ENCODE measurements at regions not wholly inside any gene's neighbourhood (a gene's known extent, or its start where the extent isn't known, plus 50 kb on each side); places are given as distances from the start of the nearest gene placed in this dataset.

- no peak for ATAC-seq
- H3K9me3 Mint-ChIP-seq, result peaks cover 16% of the 10 kb centered on the region
Measured at GRCh38 chr15:96997538-96997937, 667.0 kb downstream of the NR2F2 start.

GRCh38 chr15:97009031-97009431, 678.5 kb downstream of the NR2F2 start:
- Mint-ChIP-seq H3K4me3 (no peak overlapping the region), H3K27me3 (ENCODE audit: low read depth) (peaks cover 52% of the 10 kb centered on the region), H3K4me1 (peaks cover 13% of the 10 kb centered on the region), H3K9me3 (peaks cover 3% of the 10 kb centered on the region; the same call in 1 of the 2 replicates), H3K36me3 (no peaks in the 10 kb centered on the region), H3K27ac (no peak overlapping the region)
- ATAC-seq, result no peak; the same call in 1 of the 2 replicates
- no peak for DNase-seq (ENCODE audit: low spot score)
- ChIA-PET POLR2A (no interaction called here), CTCF (interaction anchor here (0.6 kb wide), 1 partner anchor 1563 kb away, joined by 3 read pairs; no protein-coding TSS in a partner anchor)
- TF ChIP-seq ATF1 (CRISPR knock-in tag; IDR thresholded peaks at IDR 0.05) (no peak), ZSCAN18 (CRISPR knock-in tag; IDR thresholded peaks at IDR 0.05) (no peak), USF1 (CRISPR knock-in tag; IDR thresholded peaks at IDR 0.05) (no peak), HMGA2 (CRISPR knock-in tag; IDR thresholded peaks at IDR 0.05) (no peak), PRDM15 (CRISPR knock-in tag; IDR thresholded peaks at IDR 0.05) (no peak), GABPB1 (CRISPR knock-in tag; IDR thresholded peaks at IDR 0.05) (no peak), ZNF671 (CRISPR knock-in tag; IDR thresholded peaks at IDR 0.05) (no peak), AR (CRISPR knock-in tag; IDR thresholded peaks at IDR 0.05) (no peak), CDX4 (CRISPR knock-in tag; IDR thresholded peaks at IDR 0.05; ENCODE audit: borderline replicate concordance) (no peak), E2F4 (CRISPR knock-in tag; IDR thresholded peaks at IDR 0.05; ENCODE audit: borderline replicate concordance, low read depth) (no peak), KAT7 (CRISPR knock-in tag; IDR thresholded peaks at IDR 0.05; ENCODE audit: borderline replicate concordance) (no peak), SOX15 (CRISPR knock-in tag; IDR thresholded peaks at IDR 0.05) (no peak), ZBTB21 (CRISPR knock-in tag; IDR thresholded peaks at IDR 0.05; ENCODE audit: borderline replicate concordance) (no peak), ZNF423 (CRISPR knock-in tag; IDR thresholded peaks at IDR 0.05) (no peak), MLX (CRISPR knock-in tag; IDR thresholded peaks at IDR 0.05) (no peak)

More at GRCh38 chr15:96997538-96997937, 667.0 kb downstream of the NR2F2 start:
- no peaks in the 10 kb centered on the region for H3K4me1 Mint-ChIP-seq
- H3K36me3 Mint-ChIP-seq, result peaks cover 5% of the 10 kb centered on the region; the same call in 1 of the 2 replicates
- no peak overlapping the region for H3K4me3 Mint-ChIP-seq
- CTCF ChIA-PET, result no interaction called here
- no peak overlapping the region for H3K27ac Mint-ChIP-seq
- POLR2A ChIA-PET, result no interaction called here
- peaks cover 61% of the 10 kb centered on the region for H3K27me3 Mint-ChIP-seq (ENCODE audit: low read depth)
- TF ChIP-seq TCF7 (CRISPR knock-in tag; IDR thresholded peaks at IDR 0.05; ENCODE audit: low read depth) (no peak), OVOL2 (CRISPR knock-in tag; IDR thresholded peaks at IDR 0.05; ENCODE audit: borderline replicate concordance) (no peak), ERG (CRISPR knock-in tag; IDR thresholded peaks at IDR 0.05) (no peak), ETV6 (CRISPR knock-in tag; IDR thresholded peaks at IDR 0.05) (no peak), PREB (CRISPR knock-in tag; IDR thresholded peaks at IDR 0.05; ENCODE audit: borderline replicate concordance) (no peak)
- DNase-seq (ENCODE audit: low spot score), result no peak

All from WTC11 (cell line).